Stomach (tissue), 8 donors: ENCODE measurements at regions not wholly inside any gene's neighbourhood (a gene's known extent, or its start where the extent isn't known, plus 50 kb on each side); places are given as distances from the start of the nearest gene placed in this dataset.

ENCODE experiments used
- DNase-seq, 2 donors: peaks; one replicate each; pipeline versions ENCODE4 v3.0.0 to v3.0.0-alpha.2; 2013 to 2019
- H3K27ac ChIP-seq, 5 donors: fragments of 200-600 bp in 4 of 5; sonication (generic) in 4 of 5; one replicate each; pipeline ENCODE4 v1.5.1; 2013 to 2019; ENCODE audit warnings: mild to moderate bottlenecking in 1 of 5, moderate library complexity in 1 of 5
- H3K27me3 ChIP-seq, 3 donors: fragments of 200-600 bp; sonication (generic); one replicate each; pipeline ENCODE4 v1.5.1; 2017 to 2019; ENCODE audit warnings: mixed run types in 1 of 3
- H3K36me3 ChIP-seq, 4 donors: fragments of 200-600 bp; sonication (generic); 1 replicate in 3 of 4; 2 replicates in 1 of 4; pipeline ENCODE4 v1.5.1; 2016 to 2019
- H3K4me1 ChIP-seq, 4 donors: fragments of 200-600 bp; sonication (generic); one replicate each; pipeline ENCODE4 v1.5.1; 2016 to 2019
- H3K4me3 ChIP-seq, 4 donors: fragments of 200-600 bp; sonication (generic) in 3 of 4; one replicate each; pipeline ENCODE4 v1.5.1; 2016 to 2019; ENCODE audit warnings: mild to moderate bottlenecking in 1 of 4
- H3K9me3 ChIP-seq, 4 donors: fragments of 200-600 bp; sonication (generic); one replicate each; pipeline ENCODE4 v1.5.1; 2016 to 2019
- CTCF ChIP-seq, 7 experiments: fragments of 450-650 bp in 4 of 7; fragments of 200-600 bp in 3 of 7; sonication (generic) in 3 of 7; IDR thresholded peaks; one replicate each; pipeline ENCODE4 v1.5.1; 2016 to 2019; ENCODE audit warnings: antibody characterized with exemption in 7 of 7, control low read depth in 2 of 7, mild to moderate bottlenecking in 1 of 7
- EP300 ChIP-seq: sonication (generic); formaldehyde crosslinking; IDR thresholded peaks from one replicate; pipeline ENCODE4 v1.6.1; 2017; ENCODE audit warnings: antibody characterized with exemption
- POLR2A ChIP-seq, 4 donors: fragments of 450-650 bp; IDR thresholded peaks; one replicate each; pipeline ENCODE4 v1.6.1; 2016; ENCODE audit warnings: antibody characterized with exemption in 4 of 4, control low read depth in 2 of 4, mild to moderate bottlenecking in 1 of 4, moderate library complexity in 1 of 4
- POLR2AphosphoS5 ChIP-seq, 3 donors: sonication (generic); formaldehyde crosslinking; IDR thresholded peaks; one replicate each; pipeline ENCODE4 v1.6.1; 2016; ENCODE audit warnings: antibody characterized with exemption in 3 of 3
- WGBS, 5 donors: extraction: QIAGEN DNeasy Blood & Tissue Kit in 3 of 5; methylation state at CpG; one replicate each; pipeline versions ENCODE4 v1.1.5 to v1.1.7; 2013 to 2018; 5-methylcytosine and 5-hydroxymethylcytosine counted together
- intact Hi-C: fragments of 100-400 bp; cut with DNase I; formaldehyde crosslinking; loops from one replicate; pipeline ENCODE4 v1.15.1; 2023; ENCODE audit warnings: low total_unique reads
- donor health status: healthy with polysubstance abuse.
- donor health status: Bipolar disorder and iron deficiency.
- donor health status: healthy.

- intact Hi-C loops, result no loop called here
- no peaks in the 10 kb centered on the region for H3K27me3 ChIP-seq
- no peak for TF ChIP-seq POLR2AphosphoS5 (IDR thresholded peaks at IDR 0.05)
- no peak for TF ChIP-seq POLR2A (IDR thresholded peaks at IDR 0.05)
- TF ChIP-seq CTCF (IDR thresholded peaks at IDR 0.05), result no peak
- no peak for TF ChIP-seq EP300
- no peaks in the 10 kb centered on the region for H3K36me3 ChIP-seq
- no peak overlapping the region for H3K4me3 ChIP-seq
- DNase-seq, result no peak
- no peaks in the 10 kb centered on the region for H3K4me1 ChIP-seq
- WGBS, 5 donors, result 26 to 45% (median 36%) methylated on average over 1 of the region's 1 CpG
- H3K9me3 ChIP-seq, result no peaks in the 10 kb centered on the region
- no peak overlapping the region for H3K27ac ChIP-seq
Observed at GRCh38 chr4:181431006-181431405, 812.2 kb upstream of the TENM3 start.

- H3K36me3 ChIP-seq, result no peaks in the 10 kb centered on the region
- no peaks in the 10 kb centered on the region for H3K4me1 ChIP-seq
- H3K9me3 ChIP-seq, result no peaks in the 10 kb centered on the region
- intact Hi-C loops, result no loop called here
- H3K27me3 ChIP-seq, result no peaks in the 10 kb centered on the region
- DNase-seq, result no peak
- WGBS, 5 donors, result 76 to 90% (median 80%) methylated on average over 3 of the region's 3 CpGs
- TF ChIP-seq POLR2AphosphoS5 (IDR thresholded peaks at IDR 0.05), result no peak
- no peak for TF ChIP-seq CTCF (IDR thresholded peaks at IDR 0.05)
- TF ChIP-seq EP300, result no peak
- no peak for TF ChIP-seq POLR2A (IDR thresholded peaks at IDR 0.05)
- no peak overlapping the region for H3K4me3 ChIP-seq
- no peak overlapping the region for H3K27ac ChIP-seq
Observed at GRCh38 chr4:181431661-181432060, 811.5 kb upstream of the TENM3 start.

GRCh38 chr4:181432335-181432734, 810.9 kb upstream of the TENM3 start:
- Histone ChIP-seq H3K36me3 (no peaks in the 10 kb centered on the region), H3K27me3 (no peaks in the 10 kb centered on the region), H3K4me1 (no peaks in the 10 kb centered on the region), H3K4me3 (no peak overlapping the region), H3K27ac (no peak overlapping the region), H3K9me3 (no peaks in the 10 kb centered on the region)
- no peak for TF ChIP-seq EP300
- TF ChIP-seq POLR2AphosphoS5 (IDR thresholded peaks at IDR 0.05), result no peak
- no peak for TF ChIP-seq CTCF (IDR thresholded peaks at IDR 0.05)
- TF ChIP-seq POLR2A (IDR thresholded peaks at IDR 0.05), result no peak
- 49 to 62% (median 54%) methylated on average over 6 of the region's 6 CpGs for WGBS, 5 donors
- no peak for DNase-seq
- intact Hi-C loops, result no loop called here

- Histone ChIP-seq H3K9me3 (no peaks in the 10 kb centered on the region), H3K27ac (no peak overlapping the region), H3K4me3 (no peak overlapping the region), H3K27me3 (peaks cover 0 to 3% (median 0%) of the 10 kb centered on the region in 3 donors), H3K4me1 (no peaks in the 10 kb centered on the region), H3K36me3 (no peaks in the 10 kb centered on the region)
- intact Hi-C loops, result no loop called here
- TF ChIP-seq CTCF (IDR thresholded peaks at IDR 0.05) (no peak), POLR2AphosphoS5 (IDR thresholded peaks at IDR 0.05) (no peak)
- DNase-seq, result no peak
- WGBS, 5 donors, result 85 to 92% (median 87%) methylated on average over 7 of the region's 7 CpGs
Observed at GRCh38 chr4:181437895-181438294, 805.3 kb upstream of the TENM3 start.
